ENCODE measurements at regions not wholly inside any gene's neighbourhood (a gene's known extent, or its start where the extent isn't known, plus 50 kb on each side); places are given as distances from the start of the nearest gene placed in this dataset.
"Not testable (repeated sequence)": the region's sequence is repeated elsewhere in the genome, so short reads cannot be mapped to it uniquely, and the experiment has no call there.

DNA sequence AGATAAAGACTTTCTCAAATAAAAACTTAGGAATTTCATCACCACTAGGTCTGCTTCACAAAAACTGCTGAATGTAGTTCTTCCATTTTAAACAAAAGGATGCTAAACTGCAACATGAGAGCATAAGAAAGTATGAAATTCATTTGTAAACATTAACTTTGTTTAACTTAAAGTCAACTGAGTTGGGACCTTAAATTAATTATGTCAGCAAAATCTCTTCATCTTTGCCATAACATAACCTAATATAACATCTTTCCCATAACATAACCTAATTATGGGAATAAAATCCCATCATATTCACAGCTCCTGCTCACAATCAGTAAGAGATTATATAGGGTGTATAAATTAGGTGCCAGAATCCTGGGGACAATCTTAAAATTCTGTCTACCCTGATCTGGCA is 78.8 kb upstream of the PCSK5 start:
- no peak for DNase-seq

- no peak for DNase-seq
Measured at GRCh38 chr9:75812141-75812540, 78.3 kb upstream of the PCSK5 start.

DNA sequence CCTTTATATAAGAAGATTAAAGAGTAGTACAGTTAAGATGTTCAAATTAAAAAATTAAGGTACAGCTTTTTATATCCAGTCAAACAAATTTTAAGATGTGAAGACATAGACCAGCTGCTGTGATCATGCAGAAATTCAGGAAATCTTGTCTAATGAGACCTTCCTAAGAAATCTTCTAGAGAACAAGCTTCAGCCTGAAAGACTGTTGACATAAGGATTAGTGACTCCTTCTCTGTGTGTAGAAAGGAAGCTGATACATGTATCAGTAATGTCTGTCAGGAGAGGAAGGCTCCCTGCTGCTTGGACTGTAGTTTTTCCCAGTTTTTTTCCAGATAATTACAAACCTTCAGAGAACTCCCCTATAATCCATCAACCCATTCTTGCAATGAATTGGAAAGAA is 75.8 kb upstream of the PCSK5 start:
- DNase-seq: no peak

GRCh38 chr9:75820471-75821115 is 69.9 kb upstream of the PCSK5 start:
- DNase-seq: not testable (repeated sequence)

DNA sequence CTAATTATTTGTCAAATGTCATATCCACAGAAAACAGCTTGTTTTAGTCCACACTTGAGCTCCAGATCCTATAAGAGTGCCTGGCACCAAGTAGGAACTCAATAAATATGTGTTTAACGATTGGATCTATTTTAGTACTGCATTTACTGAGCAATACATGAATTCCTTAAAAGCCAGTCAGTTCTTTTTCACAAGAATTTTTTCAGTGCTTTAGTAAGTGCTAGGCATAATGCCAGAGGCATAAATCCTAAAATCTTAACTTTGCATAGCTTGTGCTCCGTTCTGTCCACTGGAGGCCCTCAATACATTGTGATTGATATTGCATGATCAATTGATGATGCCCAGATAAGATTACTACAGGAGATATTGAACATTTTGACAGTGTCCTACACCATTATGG is 67.3 kb upstream of the PCSK5 start:
- no peak for DNase-seq

- no peak for DNase-seq
Measured at GRCh38 chr9:75824816-75825568, 65.5 kb upstream of the PCSK5 start.

GRCh38 chr9:75826314-75826713 is 64.2 kb upstream of the PCSK5 start:
- no peak for DNase-seq

GRCh38 chr9:75830303-75830702 is 60.2 kb upstream of the PCSK5 start:
- DNase-seq: no peak

DNA sequence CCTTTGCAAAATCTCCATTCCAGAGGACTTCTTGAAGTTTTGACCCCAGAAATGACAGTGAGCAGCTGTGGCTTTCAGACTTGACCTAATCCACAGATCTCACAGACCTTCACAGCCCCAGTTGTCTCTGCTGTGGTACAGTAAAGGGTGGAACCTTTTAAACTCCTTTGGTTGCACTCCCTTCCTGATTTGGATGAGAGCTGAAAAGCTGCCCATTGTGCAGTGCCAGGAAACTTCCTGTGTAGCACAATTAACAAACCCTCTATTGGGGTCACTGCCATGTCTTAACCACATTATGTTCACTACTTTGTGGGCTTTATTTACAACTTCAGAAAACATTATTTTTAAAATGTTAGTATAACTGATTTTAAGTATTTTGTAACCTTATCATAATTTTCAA is 56.7 kb upstream of the PCSK5 start:
- no peak for DNase-seq

- no peak for DNase-seq
Measured at GRCh38 chr9:75834878-75835277, 55.6 kb upstream of the PCSK5 start.
